ENCODE measurements at regions not wholly inside any gene's neighbourhood (a gene's known extent, or its start where the extent isn't known, plus 50 kb on each side); places are given as distances from the start of the nearest gene placed in this dataset.

- Histone ChIP-seq H3K27me3 (ENCODE audit: control insufficient read depth, insufficient read depth, low read length) (no peaks in the 10 kb centered on the region), H3K4me3 (ENCODE audit: low read length) (no peak overlapping the region), H3K4me1 (ENCODE audit: control insufficient read depth, insufficient read depth, low read length) (no peaks in the 10 kb centered on the region), H3K27ac (ENCODE audit: low read length) (no peak overlapping the region), H3K36me3 (ENCODE audit: control insufficient read depth, insufficient read depth, low read length) (no peaks in the 10 kb centered on the region), H3K9me3 (ENCODE audit: control insufficient read depth, insufficient read depth, low read length) (no peaks in the 10 kb centered on the region)
- Mint-ChIP-seq H3K36me3 (no peaks in the 10 kb centered on the region), H3K9me3 (peaks cover 0 to 6% of the 10 kb centered on the region in 2 donors), H3K27ac (no peak overlapping the region), H3K27me3 (ENCODE audit: low read depth in 2 of 2) (peaks cover 0 to 7% of the 10 kb centered on the region in 2 donors), H3K4me3 (no peak overlapping the region), H3K4me1 (no peaks in the 10 kb centered on the region)
- intact Hi-C loops (cut with micrococcal nuclease) = no loop called here
- no peak for DNase-seq
- ATAC-seq = no peak
- no peak for TF ChIP-seq CTCF (IDR thresholded peaks at IDR 0.05)
Observed at GRCh38 chr11:103789952-103790351, 246.5 kb upstream of the DDI1 start.

- no peak overlapping the region for H3K4me3 Mint-ChIP-seq
- Histone ChIP-seq H3K27ac (ENCODE audit: low read length) (no peak overlapping the region), H3K4me3 (ENCODE audit: low read length) (no peak overlapping the region), H3K4me1 (ENCODE audit: control insufficient read depth, insufficient read depth, low read length) (no peaks in the 10 kb centered on the region), H3K36me3 (ENCODE audit: control insufficient read depth, insufficient read depth, low read length) (no peaks in the 10 kb centered on the region), H3K27me3 (ENCODE audit: control insufficient read depth, insufficient read depth, low read length) (no peaks in the 10 kb centered on the region), H3K9me3 (ENCODE audit: control insufficient read depth, insufficient read depth, low read length) (no peaks in the 10 kb centered on the region)
- H3K4me1 Mint-ChIP-seq = no peaks in the 10 kb centered on the region
- H3K36me3 Mint-ChIP-seq = no peaks in the 10 kb centered on the region
- WGBS (ENCODE audit: insufficient coverage) = no CpG with 5 or more reads among the region's 1 CpG
- no peak for TF ChIP-seq CTCF (IDR thresholded peaks at IDR 0.05)
- ATAC-seq (no peak), DNase-seq (no peak)
- intact Hi-C loops (cut with micrococcal nuclease) = no loop called here
- H3K9me3 Mint-ChIP-seq = peaks cover 0 to 6% of the 10 kb centered on the region in 2 donors
- H3K27ac Mint-ChIP-seq = no peak overlapping the region
- peaks cover 0 to 2% of the 10 kb centered on the region in 2 donors for H3K27me3 Mint-ChIP-seq (ENCODE audit: low read depth in 2 of 2)
Observed at GRCh38 chr11:103792981-103793468, 243.4 kb upstream of the DDI1 start.

GRCh38 chr11:103794262-103794661 lies 242.2 kb upstream of the DDI1 start:
- Mint-ChIP-seq H3K4me1 (no peaks in the 10 kb centered on the region), H3K4me3 (no peak overlapping the region), H3K9me3 (peaks cover 0 to 6% of the 10 kb centered on the region in 2 donors), H3K27ac (no peak overlapping the region), H3K36me3 (no peaks in the 10 kb centered on the region), H3K27me3 (ENCODE audit: low read depth in 2 of 2) (peaks cover 0 to 2% of the 10 kb centered on the region in 2 donors)
- Histone ChIP-seq H3K9me3 (ENCODE audit: control insufficient read depth, insufficient read depth, low read length) (no peaks in the 10 kb centered on the region), H3K4me1 (ENCODE audit: control insufficient read depth, insufficient read depth, low read length) (no peaks in the 10 kb centered on the region), H3K27me3 (ENCODE audit: control insufficient read depth, insufficient read depth, low read length) (no peaks in the 10 kb centered on the region), H3K4me3 (ENCODE audit: low read length) (no peak overlapping the region), H3K27ac (ENCODE audit: low read length) (no peak overlapping the region), H3K36me3 (ENCODE audit: control insufficient read depth, insufficient read depth, low read length) (no peaks in the 10 kb centered on the region)
- DNase-seq (no peak), ATAC-seq (no peak)
- intact Hi-C loops (cut with micrococcal nuclease) = no loop called here
- no peak for TF ChIP-seq CTCF (IDR thresholded peaks at IDR 0.05)
- WGBS (ENCODE audit: insufficient coverage) = 9% methylated on average over 1 of the region's 2 CpGs

GRCh38 chr11:103798026-103798425 lies 238.4 kb upstream of the DDI1 start:
- intact Hi-C loops (cut with micrococcal nuclease) = no loop called here
- 0% methylated on average over 1 of the region's 1 CpG for WGBS (ENCODE audit: insufficient coverage)
- no peaks in the 10 kb centered on the region for H3K36me3 ChIP-seq (ENCODE audit: control insufficient read depth, insufficient read depth, low read length)

More at GRCh38 chr11:103798026-103798425, 238.4 kb upstream of the DDI1 start:
- Mint-ChIP-seq H3K4me3 (no peak overlapping the region), H3K27ac (no peak overlapping the region), H3K36me3 (no peaks in the 10 kb centered on the region), H3K9me3 (peaks cover 0 to under 1% of the 10 kb centered on the region in 2 donors), H3K27me3 (ENCODE audit: low read depth in 2 of 2) (peaks cover 0 to 2% of the 10 kb centered on the region in 2 donors), H3K4me1 (no peaks in the 10 kb centered on the region)
- H3K27ac ChIP-seq (ENCODE audit: low read length) = no peak overlapping the region
- no peaks in the 10 kb centered on the region for H3K27me3 ChIP-seq (ENCODE audit: control insufficient read depth, insufficient read depth, low read length)
- no peak for DNase-seq
- no peak for TF ChIP-seq CTCF (IDR thresholded peaks at IDR 0.05)
- H3K9me3 ChIP-seq (ENCODE audit: control insufficient read depth, insufficient read depth, low read length) = no peaks in the 10 kb centered on the region
- no peak overlapping the region for H3K4me3 ChIP-seq (ENCODE audit: low read length)
- no peak for ATAC-seq
- no peaks in the 10 kb centered on the region for H3K4me1 ChIP-seq (ENCODE audit: control insufficient read depth, insufficient read depth, low read length)
